OCI-LY1 (cell line): ENCODE measurements at regions not wholly inside any gene's neighbourhood (a gene's known extent, or its start where the extent isn't known, plus 50 kb on each side); places are given as distances from the start of the nearest gene placed in this dataset.
"Not testable (repeated sequence)": the region's sequence is repeated elsewhere in the genome, so short reads cannot be mapped to it uniquely, and the experiment has no call there.

Source experiments
- H2AFZ ChIP-seq: fragments of 200-600 bp; sonication (generic), shearing (Covaris generic); 2 replicates; pipeline ENCODE4 v1.6.0; 2014; ENCODE audit warnings: antibody characterized with exemption, mild to moderate bottlenecking, low read length
- H3F3A ChIP-seq: fragments of 200-600 bp; sonication (generic), shearing (Covaris generic); 2 replicates; pipeline ENCODE4 v1.6.0; 2014; ENCODE audit warnings: mild to moderate bottlenecking, antibody characterized with exemption, low read length, moderate library complexity; ENCODE audit not compliant: insufficient read depth
- H3K27ac ChIP-seq: fragments of 200-600 bp; sonication (generic); 2 replicates; pipeline ENCODE4 v1.5.1; 2014; ENCODE audit warnings: low read length, mixed run types, mild to moderate bottlenecking, low read depth; ENCODE audit not compliant: poor library complexity, severe bottlenecking
- H3K27me3 ChIP-seq: fragments of 200-600 bp; sonication (generic); 2 replicates; pipeline ENCODE4 v1.6.0; 2014; ENCODE audit warnings: antibody characterized with exemption, mild to moderate bottlenecking, low read length, moderate library complexity; ENCODE audit not compliant: insufficient read depth
- H3K36me3 ChIP-seq: fragments of 200-600 bp; sonication (generic); 2 replicates; pipeline ENCODE4 v1.6.1; 2014; ENCODE audit warnings: mild to moderate bottlenecking, antibody characterized with exemption, low read length, moderate library complexity, mixed read lengths; ENCODE audit not compliant: insufficient read depth
- H3K4me1 ChIP-seq: fragments of 200-600 bp; sonication (generic); 2 replicates; pipeline ENCODE4 v1.5.1; 2014; ENCODE audit warnings: mild to moderate bottlenecking, low read length, moderate library complexity; ENCODE audit not compliant: insufficient read depth, severe bottlenecking
- H3K4me2 ChIP-seq: fragments of 200-600 bp; sonication (generic), shearing (Covaris generic); 2 replicates; pipeline ENCODE4 v1.6.1; 2014; ENCODE audit warnings: low read length
- H3K4me3 ChIP-seq: fragments of 200-600 bp; sonication (generic); 2 replicates; pipeline ENCODE4 v1.5.1; 2014; ENCODE audit warnings: low read length, low read depth, mild to moderate bottlenecking, mixed read lengths; ENCODE audit not compliant: poor library complexity, severe bottlenecking
- H3K79me2 ChIP-seq: fragments of 200-600 bp; shearing (Covaris generic); 2 replicates; pipeline ENCODE4 v1.6.1; 2016; ENCODE audit warnings: mixed run types, low read length, mixed read lengths; ENCODE audit not compliant: insufficient read depth
- H3K9ac ChIP-seq: fragments of 200-600 bp; sonication (generic), shearing (Covaris generic); 2 replicates; pipeline ENCODE4 v1.6.1; 2014; ENCODE audit warnings: mild to moderate bottlenecking, low read length, mixed read lengths
- H3K9me2 ChIP-seq: fragments of 200-600 bp; sonication (generic), shearing (Covaris generic); 2 replicates; pipeline ENCODE4 v1.6.1; 2014; ENCODE audit warnings: low read depth, mild to moderate bottlenecking, low read length, mixed read lengths
- H3K9me3 ChIP-seq: fragments of 200-600 bp; shearing (Covaris generic); 2 replicates; pipeline ENCODE4 v1.6.1; 2014; ENCODE audit warnings: low read length, mixed read lengths
- H4K20me1 ChIP-seq: fragments of 200-600 bp; sonication (generic), shearing (Covaris generic); 2 replicates; pipeline ENCODE4 v1.6.0; 2016; ENCODE audit warnings: mild to moderate bottlenecking, low read length; ENCODE audit not compliant: insufficient read depth
- CTCF ChIP-seq: fragments of 200-600 bp; sonication (generic), shearing (Covaris generic); IDR thresholded peaks from 2 replicates; pipeline ENCODE4 v1.5.1; 2017; ENCODE audit warnings: mild to moderate bottlenecking, antibody characterized with exemption, low read length, moderate library complexity, mixed read lengths
- EZH2 ChIP-seq: fragments of 200-600 bp; sonication (generic), shearing (Covaris generic); IDR thresholded peaks from 2 replicates; pipeline ENCODE4 v1.8.0; 2017; ENCODE audit warnings: borderline replicate concordance, mixed run types, mild to moderate bottlenecking, antibody characterized with exemption, low read length, moderate library complexity, mixed read lengths

GRCh38 chr7:12929476-12930140 lies 242.2 kb downstream of the ARL4A start:
- Histone ChIP-seq H3K9me2 (no peaks in the 10 kb centered on the region), H4K20me1 (no peaks in the 10 kb centered on the region)

DNA sequence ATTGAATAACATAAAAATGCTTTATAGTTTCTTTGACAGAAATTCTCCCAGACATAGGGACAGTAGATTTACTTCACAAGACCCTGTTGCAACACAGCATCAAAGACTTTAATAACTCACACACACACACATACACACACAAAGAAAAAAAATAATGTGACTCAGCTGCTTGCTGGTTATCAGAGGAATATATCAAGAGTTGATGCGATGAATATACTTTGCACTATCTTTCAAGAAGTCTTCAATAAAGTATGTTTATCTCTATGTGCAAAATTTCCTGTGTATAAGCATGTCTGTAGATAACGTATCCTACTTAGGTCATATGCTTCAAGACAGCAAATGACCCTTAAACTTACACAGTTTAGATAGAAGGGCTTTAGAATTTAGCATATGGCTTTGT lies 243.1 kb downstream of the ARL4A start:
- Histone ChIP-seq H4K20me1 (no peaks in the 10 kb centered on the region), H3F3A (no peaks in the 10 kb centered on the region), H3K4me2 (no peak overlapping the region), H3K4me1 (no peaks in the 10 kb centered on the region), H3K27me3 (no peaks in the 10 kb centered on the region), H3K27ac (no peak overlapping the region), H3K79me2 (no peaks in the 10 kb centered on the region), H2AFZ (no peak overlapping the region), H3K9me2 (no peaks in the 10 kb centered on the region), H3K36me3 (no peaks in the 10 kb centered on the region), H3K4me3 (no peak overlapping the region), H3K9me3 (no peaks in the 10 kb centered on the region), H3K9ac (no peak overlapping the region)
- no peak for TF ChIP-seq EZH2
- no peak for TF ChIP-seq CTCF

More at GRCh38 chr7:12929476-12930140, 242.2 kb downstream of the ARL4A start:
- no peaks in the 10 kb centered on the region for H3K9me3 ChIP-seq
- H3K27me3 ChIP-seq = no peaks in the 10 kb centered on the region
- H3K79me2 ChIP-seq = no peaks in the 10 kb centered on the region
- no peak overlapping the region for H3K27ac ChIP-seq
- H3K36me3 ChIP-seq = no peaks in the 10 kb centered on the region
- no peak overlapping the region for H3K4me3 ChIP-seq
- H3F3A ChIP-seq = no peaks in the 10 kb centered on the region
- no peak overlapping the region for H3K4me2 ChIP-seq
- no peak overlapping the region for H2AFZ ChIP-seq
- no peak overlapping the region for H3K9ac ChIP-seq
- TF ChIP-seq EZH2 (no peak), CTCF (no peak)
- no peaks in the 10 kb centered on the region for H3K4me1 ChIP-seq

DNA sequence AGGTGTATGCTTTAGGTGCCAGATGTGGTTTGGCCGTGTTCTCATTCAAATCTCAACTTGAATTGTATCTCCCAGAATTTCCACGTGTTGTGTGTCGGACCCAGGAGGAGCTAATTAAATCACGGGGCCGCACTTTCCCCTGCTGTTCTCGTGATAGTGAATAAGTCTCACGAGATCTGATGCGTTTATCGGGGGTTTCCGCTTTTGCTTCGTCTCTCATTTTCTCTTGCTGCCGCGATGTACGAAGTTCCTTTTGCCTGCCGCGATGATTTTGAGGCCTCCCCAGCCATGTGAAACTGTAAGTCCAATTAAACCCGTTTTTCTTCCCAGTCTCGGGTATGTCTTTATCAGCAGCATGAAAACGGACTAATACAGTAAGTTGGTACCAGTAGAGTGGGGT lies 244.0 kb downstream of the ARL4A start:
- H3K4me2 ChIP-seq, H3K27ac ChIP-seq, H3K9me2 ChIP-seq, H4K20me1 ChIP-seq, H2AFZ ChIP-seq, H3K36me3 ChIP-seq, H3K27me3 ChIP-seq, H3K9ac ChIP-seq, H3K9me3 ChIP-seq, H3F3A ChIP-seq, H3K79me2 ChIP-seq, H3K4me1 ChIP-seq, H3K4me3 ChIP-seq: not testable (repeated sequence)

DNA sequence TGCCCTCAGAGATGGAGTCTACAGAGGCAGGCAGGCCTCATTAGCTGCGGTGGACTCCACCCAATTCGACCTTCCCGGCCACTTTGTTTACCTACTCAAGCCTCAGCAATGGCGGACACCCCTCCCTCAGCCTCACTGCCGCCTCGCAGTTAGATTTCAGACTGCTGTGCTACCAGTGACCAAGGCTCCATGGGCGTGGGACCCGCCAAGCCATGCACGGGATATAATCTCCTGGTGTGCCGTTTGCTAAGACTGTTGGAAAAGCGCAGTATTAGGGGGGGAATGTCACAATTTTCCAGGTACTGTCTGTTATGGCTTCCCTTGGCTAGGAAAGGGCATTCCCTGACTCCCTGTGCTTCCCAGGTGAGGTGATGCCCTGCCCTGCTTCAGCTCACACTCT lies 252.3 kb downstream of the ARL4A start:
- H3K9ac ChIP-seq = no peak overlapping the region
- H3K9me2 ChIP-seq = no peaks in the 10 kb centered on the region
- no peaks in the 10 kb centered on the region for H3K36me3 ChIP-seq
- no peaks in the 10 kb centered on the region for H3K9me3 ChIP-seq
- no peak overlapping the region for H3K27ac ChIP-seq
- no peak overlapping the region for H2AFZ ChIP-seq
- TF ChIP-seq EZH2 (no peak), CTCF (no peak)
- no peaks in the 10 kb centered on the region for H3F3A ChIP-seq
- H3K79me2 ChIP-seq = no peaks in the 10 kb centered on the region
- H3K4me3 ChIP-seq = no peak overlapping the region
- H4K20me1 ChIP-seq = no peaks in the 10 kb centered on the region
- H3K27me3 ChIP-seq = no peaks in the 10 kb centered on the region
- no peak overlapping the region for H3K4me2 ChIP-seq
- no peaks in the 10 kb centered on the region for H3K4me1 ChIP-seq
